HG03571 (cell line): ENCODE measurements at regions not wholly inside any gene's neighbourhood (a gene's known extent, or its start where the extent isn't known, plus 50 kb on each side); places are given as distances from the start of the nearest gene placed in this dataset.

ENCODE experiments used
- ATAC-seq: cut with Tn5 transposase; IDR thresholded peaks from one replicate; pipeline ENCODE4 v1.9.1; 2021; ENCODE audit not compliant: unreplicated experiment

GRCh38 chr4:112982680-112983079 is 66.8 kb upstream of the ANK2 start:
- ATAC-seq, result no peak

- no peak for ATAC-seq
Measured at GRCh38 chr4:112994732-112995464, 54.6 kb upstream of the ANK2 start.
